ENCODE measurements at regions not wholly inside any gene's neighbourhood (a gene's known extent, or its start where the extent isn't known, plus 50 kb on each side); places are given as distances from the start of the nearest gene placed in this dataset.

GRCh38 chr1:29437946-29438345 lies 201.6 kb downstream of the PTPRU start:
- DNase-seq (ENCODE audit: low spot score, unreplicated experiment): no peak
- Mint-ChIP-seq H3K36me3 (ENCODE audit: insufficient read depth) (no peaks in the 10 kb centered on the region), H3K27ac (no peak overlapping the region)

DNA sequence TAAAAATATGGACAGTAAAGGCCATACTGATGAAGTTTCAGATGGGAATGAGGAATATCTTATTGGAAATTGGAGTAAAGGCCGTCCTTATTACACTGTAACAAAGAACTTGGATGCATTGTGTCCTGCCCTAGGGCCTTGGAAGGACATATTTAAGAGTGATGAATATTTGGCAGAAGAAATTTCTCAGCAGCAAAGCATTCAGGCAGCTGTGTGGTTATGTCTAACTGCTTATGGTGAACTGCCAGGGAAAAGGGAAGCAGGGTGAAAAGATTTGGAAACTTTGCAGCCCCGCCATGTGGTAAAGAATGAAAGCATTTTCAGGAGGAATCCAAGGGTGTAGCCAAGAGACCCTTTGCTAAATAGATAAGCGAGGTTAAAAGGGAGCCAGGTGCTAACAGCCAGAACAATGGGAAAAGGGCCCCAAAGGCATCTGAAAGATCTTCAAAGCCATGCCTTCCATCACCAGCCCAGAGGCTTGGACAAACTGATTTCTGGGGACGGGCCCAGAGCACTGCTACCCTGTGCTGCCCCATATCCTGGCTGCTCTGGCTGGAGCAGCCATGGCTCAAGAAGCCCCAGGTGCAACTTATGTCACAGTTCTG lies 200.0 kb downstream of the PTPRU start:
- no peak for TF ChIP-seq CTCF (IDR thresholded peaks at IDR 0.05; ENCODE audit: unreplicated experiment)
- H3K9me3 Mint-ChIP-seq (ENCODE audit: low read depth): peaks cover 5% of the 10 kb centered on the region
- H3K4me3 Mint-ChIP-seq (ENCODE audit: low read depth): no peak overlapping the region
- peaks cover 6% of the 10 kb centered on the region for H3K4me1 Mint-ChIP-seq (ENCODE audit: low read depth)
- H3K36me3 Mint-ChIP-seq (ENCODE audit: insufficient read depth): peaks cover 1% of the 10 kb centered on the region
- no peak for DNase-seq (ENCODE audit: low spot score, unreplicated experiment)
- H3K27ac Mint-ChIP-seq: no peak overlapping the region
- peaks cover 7% of the 10 kb centered on the region for H3K27me3 Mint-ChIP-seq

More at GRCh38 chr1:29437946-29438345, 201.6 kb downstream of the PTPRU start:
- Mint-ChIP-seq H3K4me1 (ENCODE audit: low read depth) (peaks cover 9% of the 10 kb centered on the region), H3K9me3 (ENCODE audit: low read depth) (no peaks in the 10 kb centered on the region), H3K4me3 (ENCODE audit: low read depth) (no peak overlapping the region), H3K27me3 (peaks cover 7% of the 10 kb centered on the region)
- TF ChIP-seq CTCF (IDR thresholded peaks at IDR 0.05; ENCODE audit: unreplicated experiment): no peak

DNA sequence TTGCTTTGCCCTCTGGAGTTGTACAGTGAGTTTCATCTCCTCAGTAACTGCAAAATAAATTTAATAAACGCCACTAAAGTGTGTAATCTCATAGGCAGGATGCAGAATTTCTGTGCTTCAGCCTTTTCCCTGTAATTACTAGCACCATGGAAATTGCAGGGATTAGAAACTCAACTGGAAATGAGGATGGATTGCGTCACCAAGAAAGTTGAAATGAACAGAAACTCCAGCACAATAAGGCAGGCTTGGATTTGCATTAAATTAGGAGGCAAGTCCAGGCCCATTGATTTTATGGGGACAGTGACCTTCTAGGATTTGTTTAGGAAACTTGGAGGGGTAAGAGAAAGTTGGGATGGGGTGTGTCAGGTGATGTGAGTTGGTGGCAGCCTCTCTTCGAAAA lies 197.5 kb downstream of the PTPRU start:
- Mint-ChIP-seq H3K9me3 (ENCODE audit: low read depth) (peaks cover 5% of the 10 kb centered on the region), H3K4me3 (ENCODE audit: low read depth) (no peak overlapping the region), H3K4me1 (ENCODE audit: low read depth) (peaks cover 4% of the 10 kb centered on the region), H3K27ac (no peak overlapping the region), H3K36me3 (ENCODE audit: insufficient read depth) (peaks cover 1% of the 10 kb centered on the region), H3K27me3 (peaks cover 5% of the 10 kb centered on the region)
- TF ChIP-seq CTCF (IDR thresholded peaks at IDR 0.05; ENCODE audit: unreplicated experiment): no peak
- DNase-seq (ENCODE audit: low spot score, unreplicated experiment): no peak

DNA sequence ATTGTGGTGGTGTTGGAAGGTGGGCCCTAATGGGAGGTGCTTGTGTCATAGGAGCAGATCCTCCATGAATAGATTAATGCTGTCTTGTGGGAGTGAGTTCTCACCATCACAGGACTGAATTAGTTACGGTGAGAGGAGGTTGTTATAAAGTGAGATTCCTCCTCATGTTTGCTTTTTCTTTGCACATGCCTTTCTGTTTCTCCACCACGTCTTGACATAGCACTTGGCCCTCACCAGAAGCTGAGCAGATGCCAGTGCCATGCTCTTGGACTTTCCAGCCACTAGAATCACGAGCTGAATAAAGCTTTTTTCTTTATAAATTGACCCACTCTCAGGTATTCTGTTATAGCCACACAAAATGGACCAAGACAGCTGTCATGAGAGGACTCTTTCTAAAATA lies 194.8 kb downstream of the PTPRU start:
- Mint-ChIP-seq H3K27ac (no peak overlapping the region), H3K36me3 (ENCODE audit: insufficient read depth) (peaks cover 1% of the 10 kb centered on the region), H3K27me3 (no peaks in the 10 kb centered on the region), H3K9me3 (ENCODE audit: low read depth) (peaks cover 5% of the 10 kb centered on the region), H3K4me1 (ENCODE audit: low read depth) (no peaks in the 10 kb centered on the region), H3K4me3 (ENCODE audit: low read depth) (no peak overlapping the region)
- DNase-seq (ENCODE audit: low spot score, unreplicated experiment): no peak
- no peak for TF ChIP-seq CTCF (IDR thresholded peaks at IDR 0.05; ENCODE audit: unreplicated experiment)

- no peaks in the 10 kb centered on the region for H3K4me1 Mint-ChIP-seq (ENCODE audit: low read depth)
- H3K4me3 Mint-ChIP-seq (ENCODE audit: low read depth): no peak overlapping the region
- peaks cover 1% of the 10 kb centered on the region for H3K36me3 Mint-ChIP-seq (ENCODE audit: insufficient read depth)
- no peaks in the 10 kb centered on the region for H3K27me3 Mint-ChIP-seq
- peaks cover 5% of the 10 kb centered on the region for H3K9me3 Mint-ChIP-seq (ENCODE audit: low read depth)
- no peak for TF ChIP-seq CTCF (IDR thresholded peaks at IDR 0.05; ENCODE audit: unreplicated experiment)
- no peak for DNase-seq (ENCODE audit: low spot score, unreplicated experiment)
- H3K27ac Mint-ChIP-seq: no peak overlapping the region
Observed at GRCh38 chr1:29429656-29430055, 193.3 kb downstream of the PTPRU start.

Measured in progenitor cell of endocrine pancreas (in vitro differentiated cells).